AG10803 (cell line): ENCODE measurements at regions not wholly inside any gene's neighbourhood (a gene's known extent, or its start where the extent isn't known, plus 50 kb on each side); places are given as distances from the start of the nearest gene placed in this dataset.

Source experiments
- DNase-seq: peaks from one replicate; pipeline ENCODE4 v3.0.0; 2010; ENCODE audit warnings: low read depth
- H3K4me3 ChIP-seq: 2 replicates; pipeline ENCODE4 v1.5.1; 2011; ENCODE audit warnings: mild to moderate bottlenecking, low read length, control low read depth
- TF ChIP-seq, protein P1 (sequence below): conservative IDR thresholded peaks from 2 replicates; pipeline ENCODE4 v1.5.1; 2011; ENCODE audit warnings: mild to moderate bottlenecking, low read length, control low read depth, inconsistent platforms

DNA sequence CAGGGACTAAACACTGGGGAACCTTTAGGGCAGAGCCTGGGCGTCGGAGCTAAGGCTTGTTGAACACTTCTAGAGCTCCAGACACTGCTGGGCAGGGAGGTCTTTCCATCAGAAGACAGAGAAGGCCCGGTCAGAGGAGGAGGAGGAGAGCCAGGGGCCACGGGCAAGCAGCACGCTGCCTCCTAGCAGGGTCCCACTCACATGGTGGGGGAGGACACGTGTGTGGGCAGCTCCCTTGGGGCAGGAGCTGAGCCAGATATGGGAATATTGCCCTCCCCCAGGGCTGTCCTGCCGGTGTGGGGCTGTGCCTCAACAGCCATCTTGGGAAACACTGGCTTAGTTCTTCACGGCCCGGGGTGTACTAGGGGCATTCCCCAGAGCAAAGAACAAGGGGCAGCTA is 89.6 kb upstream of the TLE3 start:
- no peak overlapping the region for H3K4me3 ChIP-seq
- DNase-seq = no peak
- TF ChIP-seq, protein P1, sequence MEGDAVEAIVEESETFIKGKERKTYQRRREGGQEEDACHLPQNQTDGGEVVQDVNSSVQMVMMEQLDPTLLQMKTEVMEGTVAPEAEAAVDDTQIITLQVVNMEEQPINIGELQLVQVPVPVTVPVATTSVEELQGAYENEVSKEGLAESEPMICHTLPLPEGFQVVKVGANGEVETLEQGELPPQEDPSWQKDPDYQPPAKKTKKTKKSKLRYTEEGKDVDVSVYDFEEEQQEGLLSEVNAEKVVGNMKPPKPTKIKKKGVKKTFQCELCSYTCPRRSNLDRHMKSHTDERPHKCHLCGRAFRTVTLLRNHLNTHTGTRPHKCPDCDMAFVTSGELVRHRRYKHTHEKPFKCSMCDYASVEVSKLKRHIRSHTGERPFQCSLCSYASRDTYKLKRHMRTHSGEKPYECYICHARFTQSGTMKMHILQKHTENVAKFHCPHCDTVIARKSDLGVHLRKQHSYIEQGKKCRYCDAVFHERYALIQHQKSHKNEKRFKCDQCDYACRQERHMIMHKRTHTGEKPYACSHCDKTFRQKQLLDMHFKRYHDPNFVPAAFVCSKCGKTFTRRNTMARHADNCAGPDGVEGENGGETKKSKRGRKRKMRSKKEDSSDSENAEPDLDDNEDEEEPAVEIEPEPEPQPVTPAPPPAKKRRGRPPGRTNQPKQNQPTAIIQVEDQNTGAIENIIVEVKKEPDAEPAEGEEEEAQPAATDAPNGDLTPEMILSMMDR = no peak

DNA sequence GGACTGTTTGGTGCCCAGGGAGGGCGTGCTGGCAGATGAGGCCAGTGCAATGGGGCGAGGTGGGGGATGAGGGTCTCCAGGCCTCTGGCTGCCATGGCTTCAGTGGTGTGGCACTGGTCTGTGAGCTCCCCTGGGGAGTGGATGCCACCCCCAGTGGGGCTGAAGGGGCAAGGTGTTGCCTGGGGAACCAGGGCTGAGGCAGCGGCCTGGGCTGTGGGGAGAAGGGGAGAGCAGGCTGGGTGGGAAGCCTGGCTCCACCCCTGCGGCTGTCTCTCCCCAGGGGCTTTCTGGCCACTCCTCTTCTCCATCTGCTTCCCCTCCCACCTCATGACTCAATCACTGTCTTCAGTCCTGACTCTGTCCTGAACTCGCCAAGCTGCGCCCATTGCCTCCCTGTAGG is 88.4 kb upstream of the TLE3 start:
- H3K4me3 ChIP-seq = no peak overlapping the region
- DNase-seq = no peak
- TF ChIP-seq, protein P1 = no peak

DNA sequence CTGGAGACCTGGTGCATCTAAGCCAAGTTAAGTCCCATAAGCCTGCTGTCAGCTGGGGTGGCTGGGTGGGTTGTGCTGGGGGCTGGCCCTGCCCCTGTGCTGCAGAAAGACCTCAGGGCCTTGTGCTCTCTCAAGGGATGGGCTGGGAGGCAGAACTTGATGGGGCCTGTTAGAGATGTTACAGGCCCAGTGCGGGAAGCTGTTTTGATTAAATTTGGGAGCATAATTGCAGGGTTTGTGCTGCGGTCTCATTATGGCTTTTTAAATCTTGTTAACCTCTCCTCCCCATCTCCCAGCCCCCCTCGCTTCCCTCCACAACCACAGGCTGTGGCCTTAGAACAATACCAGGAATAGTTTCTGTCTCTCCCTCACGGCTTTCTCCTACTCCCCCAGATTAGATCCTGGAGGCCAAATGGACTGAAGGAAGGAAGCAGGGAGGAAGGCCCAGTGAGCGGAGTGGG is 87.6 kb upstream of the TLE3 start:
- no peak for DNase-seq
- TF ChIP-seq, protein P1 = no peak
- no peak overlapping the region for H3K4me3 ChIP-seq

DNA sequence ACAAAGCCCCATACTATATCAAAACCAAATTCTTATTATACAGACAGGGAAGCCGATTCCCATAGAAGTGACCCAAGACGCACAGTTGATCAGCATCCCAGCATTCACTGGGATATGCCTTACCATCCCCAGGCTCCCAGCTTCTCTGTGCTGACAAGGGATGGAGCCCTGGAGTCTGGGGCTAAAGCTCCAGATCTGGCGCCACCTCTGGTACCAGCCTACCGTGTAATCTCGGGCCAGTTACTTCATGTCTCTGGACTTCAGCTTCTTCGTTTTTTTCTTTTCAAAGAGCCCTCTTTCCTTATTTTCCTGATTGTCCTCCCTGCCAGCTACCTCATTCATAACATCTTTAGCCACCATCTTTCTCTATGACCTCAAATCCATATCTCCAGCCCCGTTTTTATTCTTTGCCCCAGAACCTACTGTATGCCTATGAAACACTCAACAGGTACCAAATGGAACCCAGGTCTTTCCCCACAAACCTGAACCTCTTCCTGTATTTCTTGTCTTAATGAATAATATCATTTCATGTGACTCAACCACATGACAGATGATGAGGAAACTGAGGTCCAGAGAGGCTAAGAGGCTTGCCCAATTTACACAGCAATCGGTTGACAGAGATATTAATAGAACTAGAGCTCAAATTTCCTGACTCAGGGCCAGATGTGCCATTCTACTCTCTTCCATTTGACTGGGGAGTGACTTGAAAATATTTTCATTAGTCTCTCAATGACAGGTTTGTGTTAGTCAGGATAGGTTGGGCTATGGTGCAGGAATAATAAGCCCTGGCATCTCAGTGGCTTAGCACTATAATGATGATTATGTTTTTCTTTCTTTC is 85.4 kb upstream of the TLE3 start:
- TF ChIP-seq, protein P1 = no peak
- no peak overlapping the region for H3K4me3 ChIP-seq
- no peak for DNase-seq

DNA sequence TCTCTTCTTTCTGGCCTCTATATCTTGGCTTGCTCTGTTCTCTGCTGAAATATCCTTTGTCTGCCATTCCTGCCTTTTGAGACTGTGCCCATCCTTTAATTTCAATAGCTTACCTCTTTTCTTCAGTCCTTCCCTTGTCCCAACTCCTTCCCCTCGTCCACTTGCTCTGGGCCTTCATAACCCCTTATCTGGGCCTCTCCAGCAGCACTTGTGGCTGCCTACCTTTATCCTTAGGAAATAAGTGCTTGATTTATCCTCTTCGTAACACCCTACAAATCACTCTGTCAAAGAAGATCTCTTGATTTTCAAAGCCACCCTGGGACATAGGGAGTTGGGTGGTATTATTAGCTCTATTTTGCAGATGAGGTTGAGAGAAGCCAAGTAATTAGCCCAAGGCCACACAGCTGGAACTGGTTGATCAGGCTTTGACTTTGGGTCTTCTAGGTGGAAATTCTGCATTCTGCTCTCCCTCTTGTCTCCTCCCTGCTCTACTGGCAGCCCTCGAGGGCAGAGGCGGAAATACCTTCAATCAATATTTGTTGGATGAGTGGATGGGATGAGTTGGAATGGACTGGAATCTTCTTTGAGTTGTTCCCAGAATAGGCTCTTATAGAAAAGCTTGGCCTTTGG is 84.0 kb upstream of the TLE3 start:
- TF ChIP-seq, protein P1 = no peak
- no peak overlapping the region for H3K4me3 ChIP-seq
- no peak for DNase-seq

DNA sequence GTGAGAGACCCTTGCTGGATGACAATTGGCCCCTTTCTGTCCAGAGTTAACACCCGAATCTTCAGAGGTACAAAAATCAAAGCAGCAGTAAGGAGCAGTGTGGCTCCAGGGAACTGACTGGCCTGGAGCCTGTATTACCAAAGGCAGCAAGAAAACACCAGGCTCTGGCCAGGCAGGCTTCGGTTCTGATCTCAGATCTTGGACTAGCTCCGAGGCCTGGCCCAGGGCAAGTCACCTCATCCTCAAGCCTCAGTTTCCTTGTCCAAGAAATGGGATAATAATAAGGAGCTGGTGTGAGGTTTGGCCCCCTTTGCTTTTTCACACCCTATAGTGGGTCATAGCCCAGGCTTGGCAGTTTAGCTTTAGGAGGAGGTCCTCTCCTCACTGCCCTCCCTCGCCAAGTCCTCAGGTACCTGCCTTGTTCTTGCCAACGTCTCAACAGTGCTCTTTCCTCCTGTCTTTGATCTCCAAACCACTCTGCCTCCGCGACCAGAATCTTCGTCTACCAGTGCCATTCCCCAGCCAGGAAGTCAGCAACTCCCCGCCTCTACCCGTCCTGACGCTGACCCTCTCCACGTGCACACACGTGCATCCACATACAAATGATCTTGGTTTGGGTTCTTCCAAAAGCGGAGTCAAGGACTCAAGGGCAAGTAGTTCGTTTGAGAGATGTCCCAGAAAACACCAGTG is 82.6 kb upstream of the TLE3 start:
- TF ChIP-seq, protein P1 = no peak
- DNase-seq = no peak
- no peak overlapping the region for H3K4me3 ChIP-seq
